H9 (cell line): ENCODE measurements at regions not wholly inside any gene's neighbourhood (a gene's known extent, or its start where the extent isn't known, plus 50 kb on each side); places are given as distances from the start of the nearest gene placed in this dataset.

Experiments
- DNase-seq: peaks from one replicate; pipeline ENCODE4 v3.0.0-alpha.2; 2017
- H2AFZ ChIP-seq: one replicate; pipeline ENCODE4 v1.6.1; 2013; ENCODE audit warnings: mild to moderate bottlenecking, low read length, control low read depth, moderate library complexity
- H2AK5ac ChIP-seq: 2 replicates; pipeline ENCODE4 v1.6.1; 2013; ENCODE audit warnings: low read length, control low read depth, mixed read lengths; ENCODE audit not compliant: insufficient read length
- H2BK120ac ChIP-seq: one replicate; pipeline ENCODE4 v1.6.1; 2013; ENCODE audit warnings: low read depth, mild to moderate bottlenecking, low read length, control low read depth, inconsistent platforms; ENCODE audit not compliant: poor library complexity, severe bottlenecking
- H2BK12ac ChIP-seq: 2 replicates; pipeline ENCODE4 v1.6.1; 2013; ENCODE audit warnings: low read length, control low read depth, mixed read lengths, low read depth; ENCODE audit not compliant: insufficient read length
- H2BK15ac ChIP-seq: 2 replicates; pipeline ENCODE4 v1.6.1; 2013; ENCODE audit warnings: low read depth, low read length, control low read depth
- H2BK20ac ChIP-seq: one replicate; pipeline ENCODE4 v1.6.1; 2013; ENCODE audit warnings: low read depth, mild to moderate bottlenecking, low read length, control low read depth, inconsistent platforms; ENCODE audit not compliant: poor library complexity, severe bottlenecking
- H2BK5ac ChIP-seq: 2 replicates; pipeline ENCODE4 v1.6.1; 2013; ENCODE audit warnings: low read length, control low read depth, mixed read lengths; ENCODE audit not compliant: insufficient read length
- H3K14ac ChIP-seq: 2 replicates; pipeline ENCODE4 v1.6.1; 2013; ENCODE audit warnings: low read length, control low read depth; ENCODE audit not compliant: insufficient read depth
- H3K18ac ChIP-seq: 2 replicates; pipeline ENCODE4 v1.6.1; 2013; ENCODE audit warnings: low read depth, mild to moderate bottlenecking, mixed read lengths, low read length, control low read depth; ENCODE audit not compliant: insufficient read length
- H3K23ac ChIP-seq: 2 replicates; pipeline ENCODE4 v1.6.1; 2013; ENCODE audit warnings: low read length, control low read depth, mixed read lengths, low read depth; ENCODE audit not compliant: insufficient read length
- H3K23me2 ChIP-seq: 2 replicates; pipeline ENCODE4 v1.6.1; 2013; ENCODE audit warnings: low read depth, mild to moderate bottlenecking, mixed read lengths, low read length, control low read depth; ENCODE audit not compliant: insufficient read length, poor library complexity, severe bottlenecking
- H3K27ac ChIP-seq: 2 replicates; pipeline ENCODE4 v1.5.1; 2013; ENCODE audit warnings: low read length, control low read depth, mixed read lengths, low read depth; ENCODE audit not compliant: insufficient read length
- H3K27me3 ChIP-seq: 2 replicates; pipeline ENCODE4 v1.6.1; 2013; ENCODE audit warnings: low read length, control low read depth, inconsistent platforms; ENCODE audit not compliant: insufficient read depth
- H3K4ac ChIP-seq: 2 replicates; pipeline ENCODE4 v1.6.1; 2013; ENCODE audit warnings: low read depth, mild to moderate bottlenecking, control low read depth, inconsistent platforms, low read length, moderate library complexity
- H3K4me1 ChIP-seq: 2 replicates; pipeline ENCODE4 v1.6.1; 2013; ENCODE audit warnings: low read length, control low read depth, inconsistent platforms; ENCODE audit not compliant: insufficient read depth
- H3K4me2 ChIP-seq: 2 replicates; pipeline ENCODE4 v1.6.1; 2013; ENCODE audit warnings: low read length, control low read depth, mixed read lengths; ENCODE audit not compliant: insufficient read length, insufficient read depth
- H3K56ac ChIP-seq: 2 replicates; pipeline ENCODE4 v1.6.1; 2013; ENCODE audit warnings: low read depth, mild to moderate bottlenecking, mixed read lengths, low read length, control low read depth; ENCODE audit not compliant: insufficient read length
- H3K79me1 ChIP-seq: 2 replicates; pipeline ENCODE4 v1.6.1; 2013; ENCODE audit warnings: low read depth, mild to moderate bottlenecking, moderate library complexity, low read length, control low read depth, inconsistent platforms; ENCODE audit not compliant: insufficient read depth, poor library complexity, severe bottlenecking
- H3K79me2 ChIP-seq: 2 replicates; pipeline ENCODE4 v1.6.1; 2013; ENCODE audit warnings: low read length, control low read depth, inconsistent platforms; ENCODE audit not compliant: insufficient read depth
- H3K9ac ChIP-seq: 2 replicates; pipeline ENCODE4 v1.6.1; 2013; ENCODE audit warnings: low read length, control low read depth, mixed read lengths; ENCODE audit not compliant: insufficient read length; ENCODE audit errors: extremely low read depth
- H3K9me3 ChIP-seq: one replicate; pipeline ENCODE4 v1.6.1; 2013; ENCODE audit warnings: low read depth, low read length, inconsistent platforms; ENCODE audit not compliant: control insufficient read depth
- H3T11ph ChIP-seq: one replicate; pipeline ENCODE4 v1.6.1; 2013; ENCODE audit warnings: mild to moderate bottlenecking, low read length, control low read depth, inconsistent platforms
- H4K20me1 ChIP-seq: one replicate; pipeline ENCODE4 v1.6.1; 2013; ENCODE audit not compliant: control insufficient read depth, insufficient read length, insufficient read depth
- H4K5ac ChIP-seq: 2 replicates; pipeline ENCODE4 v1.6.1; 2013; ENCODE audit warnings: low read depth, mild to moderate bottlenecking, mixed read lengths, low read length, control low read depth; ENCODE audit not compliant: insufficient read length
- H4K8ac ChIP-seq: replicated peaks from 2 replicates; pipeline ENCODE4 v1.6.1; 2013; ENCODE audit warnings: low read length, control low read depth, mixed read lengths, low read depth; ENCODE audit not compliant: insufficient read length
- H4K91ac ChIP-seq: 2 replicates; pipeline ENCODE4 v1.6.1; 2013; ENCODE audit warnings: low read depth, mild to moderate bottlenecking, moderate library complexity, mixed read lengths, low read length, control low read depth; ENCODE audit not compliant: insufficient read length
- H3K27ac Mint-ChIP-seq, 3 experiments: 2 replicates in 2 of 3; 3 replicates in 1 of 3; pipeline ENCODE4 v1.8.0; 2020 to 2021; ENCODE audit warnings: mixed read lengths in 3 of 3, mild to moderate bottlenecking in 1 of 3, moderate library complexity in 1 of 3
- H3K27me3 Mint-ChIP-seq: 2 replicates; pipeline ENCODE4 v1.8.0; 2021; ENCODE audit warnings: low read depth, mild to moderate bottlenecking, moderate library complexity, mixed read lengths
- H3K36me3 Mint-ChIP-seq, 3 experiments: 2 replicates in 2 of 3; 3 replicates in 1 of 3; pipeline ENCODE4 v1.8.0; 2020 to 2021; ENCODE audit warnings: low read depth in 3 of 3, mixed read lengths in 3 of 3; ENCODE audit not compliant: insufficient read depth in 1 of 3
- H3K4me1 Mint-ChIP-seq, 2 experiments: 2 replicates each; pipeline ENCODE4 v1.8.0; 2020; ENCODE audit warnings: mixed read lengths in 2 of 2
- H3K4me3 Mint-ChIP-seq, 2 experiments: 2 replicates in 1 of 2; 3 replicates in 1 of 2; pipeline ENCODE4 v1.8.0; 2020 to 2021; ENCODE audit warnings: mild to moderate bottlenecking in 2 of 2, mixed read lengths in 2 of 2, moderate library complexity in 1 of 2
- H3K9me3 Mint-ChIP-seq, 2 experiments: 2 replicates in 1 of 2; 3 replicates in 1 of 2; pipeline ENCODE4 v1.8.0; 2020; ENCODE audit warnings: mild to moderate bottlenecking in 2 of 2, mixed read lengths in 2 of 2, moderate library complexity in 1 of 2
- CTCF ChIP-seq: fragments of 200-600 bp; sonication (generic); conservative IDR thresholded peaks from 3 replicates; pipeline ENCODE4 v1.8.0; 2021; ENCODE audit warnings: antibody characterized with exemption, mild to moderate bottlenecking
- WGBS: extraction: QIAGEN DNeasy Blood & Tissue Kit; methylation state at CpG from one replicate; pipeline ENCODE4 v1.1.7; 2013; ENCODE audit warnings: missing lambda C conversion rate, low lambda C conversion rate, mixed read lengths; ENCODE audit not compliant: insufficient read length; ENCODE audit errors: extremely low coverage; 5-methylcytosine and 5-hydroxymethylcytosine counted together

GRCh38 chr3:94772402-94772801 is 709.5 kb downstream of the NSUN3 start:
- no peak overlapping the region for H3K27ac Mint-ChIP-seq

More at GRCh38 chr3:94772402-94772801, 709.5 kb downstream of the NSUN3 start:
- no peak overlapping the region for H2AK5ac ChIP-seq
- H3K4ac ChIP-seq: no peak overlapping the region
- H3K79me2 ChIP-seq: no peaks in the 10 kb centered on the region
- H4K5ac ChIP-seq: no peak overlapping the region
- H3K9me3 ChIP-seq: no peaks in the 10 kb centered on the region
- peaks cover 2% of the 10 kb centered on the region; the same call in 1 of the 2 replicates for H3K27me3 Mint-ChIP-seq
- no peak for DNase-seq
- no peaks in the 10 kb centered on the region for H3K4me1 Mint-ChIP-seq
- H2BK20ac ChIP-seq: no peak overlapping the region
- H3K56ac ChIP-seq: no peak overlapping the region
- H2BK12ac ChIP-seq: no peak overlapping the region
- H3K18ac ChIP-seq: no peak overlapping the region
- H3K23ac ChIP-seq: no peak overlapping the region
- no peaks in the 10 kb centered on the region for H3K4me1 ChIP-seq
- H3K79me1 ChIP-seq: no peaks in the 10 kb centered on the region
- no peak overlapping the region for H2BK120ac ChIP-seq
- no peak overlapping the region for H3K9ac ChIP-seq
- H2BK15ac ChIP-seq: no peak overlapping the region
- no peak overlapping the region for H3T11ph ChIP-seq
- H3K27ac ChIP-seq: no peak overlapping the region
- no peak overlapping the region for H2AFZ ChIP-seq
- no peak overlapping the region for H3K4me3 Mint-ChIP-seq
- H2BK5ac ChIP-seq: no peak overlapping the region
- H4K91ac ChIP-seq: no peak overlapping the region
- no peak overlapping the region for H3K4me2 ChIP-seq
- H4K20me1 ChIP-seq: no peaks in the 10 kb centered on the region
- H3K36me3 Mint-ChIP-seq: no peaks in the 10 kb centered on the region; a peak in 1 of 7 replicates
- no peaks in the 10 kb centered on the region for H3K27me3 ChIP-seq
- no peaks in the 10 kb centered on the region for H3K9me3 Mint-ChIP-seq
- TF ChIP-seq CTCF: no peak
- H3K14ac ChIP-seq: no peak overlapping the region
- no CpG with 5 or more reads among the region's 1 CpG for WGBS
- H3K23me2 ChIP-seq: no peaks in the 10 kb centered on the region
- no peak overlapping the region for H4K8ac ChIP-seq
